NCI-H460 (cell line): ENCODE measurements at regions not wholly inside any gene's neighbourhood (a gene's known extent, or its start where the extent isn't known, plus 50 kb on each side); places are given as distances from the start of the nearest gene placed in this dataset.

Experiments
- DNase-seq: peaks from one replicate; pipeline ENCODE4 v3.0.0-alpha.2; 2016; ENCODE audit warnings: low read depth; ENCODE audit errors: extremely low read depth

- no peak for DNase-seq
Measured at GRCh38 chr3:81938681-81939080, 177.2 kb upstream of the GBE1 start.

GRCh38 chr3:81936817-81937216, 175.4 kb upstream of the GBE1 start:
- no peak for DNase-seq

DNA sequence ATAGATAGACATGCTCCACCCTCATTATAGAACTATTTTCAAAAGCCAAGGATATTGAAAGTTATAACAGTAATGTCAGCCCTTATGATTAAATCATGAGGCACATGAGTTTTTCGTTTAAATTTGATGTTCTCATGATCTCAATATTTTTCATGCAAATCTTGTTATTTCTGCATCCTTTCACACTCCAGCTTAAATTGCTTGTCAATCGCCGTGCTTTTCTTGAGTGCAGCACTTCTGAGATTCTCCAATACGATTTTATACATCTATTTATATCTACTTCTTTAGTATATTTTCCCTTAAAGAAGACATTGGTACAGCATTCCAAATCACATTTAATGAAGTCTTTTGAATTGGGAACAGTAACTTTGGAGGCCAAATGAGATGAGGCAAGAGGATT, 171.2 kb upstream of the GBE1 start:
- DNase-seq, result no peak

- no peak for DNase-seq
Measured at GRCh38 chr3:81931265-81932251, 170.1 kb upstream of the GBE1 start.

- DNase-seq, result no peak
Measured at GRCh38 chr3:81929697-81930096, 168.3 kb upstream of the GBE1 start.

- no peak for DNase-seq
Measured at GRCh38 chr3:81927811-81928210, 166.4 kb upstream of the GBE1 start.

DNA sequence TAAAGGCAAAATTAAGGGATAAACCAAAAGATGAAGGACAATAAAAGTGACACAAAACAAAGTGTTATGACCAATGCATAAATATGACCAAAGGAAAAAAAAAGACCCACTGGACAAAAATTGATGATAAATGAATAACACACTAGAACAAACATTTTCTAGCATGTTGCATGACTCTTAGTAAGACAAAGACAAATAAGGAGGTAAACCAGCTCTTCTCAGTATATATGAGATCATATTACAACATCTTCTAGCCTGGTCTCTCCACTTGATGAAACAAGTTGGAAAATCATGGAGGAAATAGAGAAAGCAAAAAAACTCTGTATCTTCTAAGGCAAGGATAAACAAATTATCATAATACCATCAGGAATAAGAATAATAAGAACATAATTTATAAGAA, 163.9 kb upstream of the GBE1 start:
- DNase-seq, result no peak

DNA sequence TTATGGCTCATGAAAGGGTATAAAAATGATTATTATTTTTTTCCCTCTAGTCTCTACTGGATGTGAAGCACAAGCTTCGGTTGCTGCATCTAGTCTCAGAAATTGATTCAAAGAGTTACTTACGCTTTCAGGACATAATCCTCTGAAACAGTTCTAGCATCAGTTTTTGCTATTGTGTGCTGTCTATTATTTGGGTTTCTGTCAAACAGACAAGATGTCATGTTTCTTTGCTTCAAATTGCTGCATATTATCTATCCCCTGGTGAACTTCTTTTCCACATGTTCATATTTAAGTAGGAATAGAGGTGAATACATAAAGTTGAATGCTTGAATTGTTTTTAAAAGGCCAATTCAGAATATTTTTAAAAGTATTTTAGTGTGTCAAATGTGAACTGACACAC, 161.6 kb upstream of the GBE1 start:
- DNase-seq, result no peak

GRCh38 chr3:81922404-81922803, 161.0 kb upstream of the GBE1 start:
- no peak for DNase-seq

DNA sequence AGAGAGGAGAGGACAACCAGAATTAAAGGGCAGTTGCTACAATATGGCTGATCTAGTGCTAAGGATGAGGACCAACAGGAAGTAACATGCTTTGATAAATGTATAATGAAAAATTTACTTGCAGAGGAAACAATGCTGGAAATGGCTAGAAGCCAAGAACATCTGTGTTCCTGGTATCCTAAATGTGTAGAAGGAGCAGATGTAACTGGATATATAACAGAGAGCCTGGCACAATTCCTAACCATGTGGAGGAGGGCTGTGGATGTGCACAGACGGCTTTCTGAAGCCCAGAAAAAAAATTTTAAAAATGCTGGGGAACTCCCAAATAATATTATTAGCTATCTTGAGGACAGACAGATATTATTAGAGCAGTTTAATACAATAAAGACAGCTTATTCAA, 159.4 kb upstream of the GBE1 start:
- no peak for DNase-seq

DNA sequence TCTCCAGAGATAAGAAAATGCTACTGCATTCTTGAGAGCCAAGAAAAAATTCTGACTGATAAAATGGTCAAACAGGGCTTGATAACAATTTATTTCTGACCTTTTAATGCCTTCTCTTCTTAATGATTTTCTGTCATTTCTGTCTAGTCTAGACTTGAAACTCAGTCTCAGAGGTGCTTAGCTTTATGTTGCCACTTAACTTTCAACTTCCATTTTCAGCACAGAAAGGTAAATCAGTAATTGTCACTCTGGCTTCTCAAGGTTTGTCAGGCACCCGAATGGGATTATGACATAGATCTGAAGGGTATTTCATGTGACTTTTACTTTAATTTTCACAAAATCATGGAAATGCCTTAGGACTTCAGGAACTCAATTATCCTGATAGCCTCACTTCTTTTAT, 155.4 kb upstream of the GBE1 start:
- no peak for DNase-seq

GRCh38 chr3:81913886-81914663, 152.6 kb upstream of the GBE1 start:
- no peak for DNase-seq

GRCh38 chr3:81911221-81911620, 149.8 kb upstream of the GBE1 start:
- no peak for DNase-seq

DNA sequence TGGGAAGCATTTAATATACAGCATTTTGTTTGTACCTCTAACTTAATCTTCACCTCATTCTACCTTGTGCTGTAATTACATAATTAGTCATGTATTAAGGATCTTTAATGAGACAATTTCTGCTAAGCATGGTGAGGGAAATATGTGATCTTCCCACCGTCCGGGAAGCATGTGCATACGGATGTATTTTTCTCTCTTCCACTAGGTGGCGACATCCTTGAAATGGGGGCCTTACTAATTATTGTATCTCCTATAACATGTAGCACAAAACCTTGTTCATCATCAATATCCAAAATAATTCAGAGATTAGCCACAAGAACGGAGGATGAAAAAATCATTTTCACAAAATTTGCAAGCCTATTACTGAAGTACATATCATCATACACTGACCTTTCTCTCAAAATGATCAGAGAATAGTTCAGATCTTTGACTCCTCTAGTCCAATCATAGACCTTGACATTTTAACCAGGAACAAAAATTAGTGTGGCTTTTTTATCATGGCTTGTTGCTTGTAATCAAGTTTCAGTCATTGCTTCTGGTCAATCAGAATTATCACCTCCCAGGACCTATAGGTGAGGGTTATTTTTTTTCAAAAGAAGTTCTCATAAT, 148.9 kb upstream of the GBE1 start:
- DNase-seq, result peak; percentile 46

DNA sequence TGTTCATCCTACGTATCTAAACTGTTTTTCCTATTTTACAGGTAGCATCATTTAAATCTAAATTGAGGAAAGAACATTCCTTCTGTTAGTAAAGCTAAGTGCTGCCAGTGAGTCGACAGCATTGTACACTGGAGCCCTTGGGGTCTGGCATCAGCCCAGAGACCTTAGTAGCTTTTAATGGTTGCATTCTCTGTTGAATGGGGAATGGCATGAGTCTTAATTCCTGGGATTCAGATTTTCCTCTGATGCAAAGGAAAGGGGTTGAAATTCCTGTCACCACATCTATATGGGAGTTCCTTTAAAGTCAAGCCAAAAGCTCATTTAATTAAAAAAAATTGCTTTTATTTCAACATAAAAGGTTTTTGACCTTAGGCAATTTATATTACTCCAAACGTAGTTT, 148.4 kb upstream of the GBE1 start:
- no peak for DNase-seq

DNA sequence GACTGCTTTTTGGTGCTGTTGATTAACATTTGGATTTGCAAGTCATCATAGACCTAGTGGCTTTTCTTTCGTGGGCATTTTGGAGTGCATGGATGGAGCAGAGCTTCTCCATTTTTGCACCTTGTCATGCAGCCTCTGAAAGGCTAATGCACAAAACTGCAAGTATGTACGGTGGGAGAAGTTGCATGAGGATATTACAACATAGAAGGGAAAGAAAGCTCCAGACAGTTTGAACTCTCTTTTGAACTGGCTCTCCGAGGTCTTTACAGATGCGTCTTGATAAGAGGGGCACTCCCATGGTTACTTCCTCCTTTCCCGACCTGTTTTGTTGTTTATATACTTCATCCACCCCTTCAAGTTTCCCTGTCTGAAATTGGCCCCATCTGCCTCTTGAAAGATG, 147.1 kb upstream of the GBE1 start:
- no peak for DNase-seq

DNA sequence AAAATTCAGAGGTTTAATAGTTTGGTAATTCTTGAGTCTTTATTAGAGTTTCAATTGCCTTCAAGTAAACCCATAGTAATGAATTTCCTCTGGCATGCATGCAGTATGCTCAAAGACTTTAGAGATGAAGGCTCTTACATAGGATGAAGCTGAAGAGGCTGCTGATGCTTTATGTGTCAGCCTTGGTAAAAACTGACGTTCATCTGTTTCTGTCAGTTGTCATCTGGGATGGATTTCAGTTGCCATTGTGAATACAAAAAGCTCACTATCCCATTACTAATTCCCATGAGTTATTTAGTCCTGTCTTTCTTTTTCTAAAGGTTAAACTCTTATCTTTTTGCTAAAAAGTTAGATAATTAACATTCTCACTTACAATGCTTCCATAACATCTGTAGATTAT, 136.9 kb upstream of the GBE1 start:
- DNase-seq, result no peak

DNA sequence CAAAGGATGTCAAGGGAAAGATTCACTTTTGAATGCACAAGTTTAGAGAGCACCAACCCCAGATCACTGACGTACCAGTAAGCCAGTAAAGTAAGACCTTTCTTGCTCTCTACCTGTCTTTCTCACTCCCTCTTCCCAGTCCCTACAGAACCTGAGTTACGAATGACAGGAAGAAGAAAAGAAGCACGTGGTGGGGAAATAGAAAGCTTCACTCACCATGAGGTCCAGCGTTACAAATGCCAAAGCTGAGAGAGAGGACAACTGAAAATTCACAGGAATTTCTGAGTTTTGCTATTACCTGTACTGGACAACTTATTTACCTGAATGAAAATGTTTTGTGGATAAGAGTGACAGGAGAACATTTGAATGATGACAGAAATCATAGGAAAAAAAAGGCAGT, 133.2 kb upstream of the GBE1 start:
- DNase-seq, result no peak

DNA sequence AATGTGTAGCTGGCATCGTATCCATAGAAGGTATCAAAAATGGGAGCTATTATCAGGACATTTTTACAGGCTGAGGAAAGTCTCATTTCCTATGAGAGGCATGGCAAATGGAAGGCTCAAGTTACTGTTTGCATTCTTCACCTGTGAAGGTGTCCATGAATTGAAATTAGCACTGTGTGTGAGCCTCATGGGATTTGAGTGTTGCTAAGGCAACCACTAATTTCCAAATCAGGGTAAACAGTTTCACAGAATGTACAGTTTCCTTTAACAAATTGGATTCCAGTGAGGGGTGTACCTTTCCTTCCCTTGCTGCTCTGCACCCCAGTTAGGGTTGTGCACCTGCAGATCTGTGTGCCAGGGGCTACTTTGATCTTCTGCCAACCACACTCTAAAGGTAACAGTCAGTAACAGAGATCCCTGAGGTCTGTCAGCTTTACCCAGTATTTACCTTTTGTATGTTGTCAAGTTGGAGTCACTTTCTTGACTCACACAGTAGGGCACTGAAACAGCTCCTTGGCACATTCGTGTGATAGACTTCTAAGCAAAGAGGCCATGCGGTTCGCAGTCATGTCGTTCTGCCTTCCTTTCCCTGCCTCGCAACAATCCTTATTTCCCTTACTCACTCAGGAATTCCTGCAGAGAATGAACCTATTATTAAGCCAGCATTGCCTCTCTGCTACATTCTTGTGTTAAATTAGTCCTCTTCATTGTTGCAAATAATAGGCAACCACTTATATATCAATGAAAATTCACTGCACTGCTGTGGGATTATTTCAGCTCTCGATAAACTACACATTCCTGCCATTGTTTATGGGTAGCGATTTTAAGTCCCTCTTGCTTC, 129.8 kb upstream of the GBE1 start:
- DNase-seq, result no peak

DNA sequence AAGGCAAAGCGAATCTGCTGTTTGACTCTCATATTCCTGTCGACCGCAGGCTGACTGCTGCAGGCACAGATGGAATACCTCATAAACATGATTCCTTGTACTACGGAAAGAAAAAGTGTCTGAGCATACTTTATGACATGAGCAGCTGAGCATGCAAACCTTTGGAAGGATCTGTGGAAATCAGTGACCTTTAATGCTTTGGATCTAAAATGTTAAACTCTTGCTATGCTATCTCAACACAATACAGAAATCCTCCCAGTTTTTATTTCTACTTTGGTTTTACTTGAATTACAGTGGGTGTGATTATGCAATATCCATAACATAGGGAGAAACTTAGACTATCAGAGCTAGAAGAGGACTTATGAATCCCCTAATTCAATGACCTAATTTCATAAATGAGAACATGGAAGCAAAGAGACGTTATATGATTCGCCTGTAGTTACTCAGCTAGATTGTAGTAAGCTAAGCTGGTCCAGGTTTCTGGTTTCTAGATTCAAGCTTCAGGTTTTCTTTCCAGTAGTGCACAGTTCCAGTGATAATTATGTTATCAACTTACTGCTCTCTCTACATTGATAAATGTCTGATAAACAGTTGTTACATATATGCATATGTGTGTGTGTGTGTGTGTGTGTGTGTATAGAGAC, 127.6 kb upstream of the GBE1 start:
- no peak for DNase-seq
